ENCODE measurements at regions not wholly inside any gene's neighbourhood (a gene's known extent, or its start where the extent isn't known, plus 50 kb on each side); places are given as distances from the start of the nearest gene placed in this dataset.
"Not testable (repeated sequence)": the region's sequence is repeated elsewhere in the genome, so short reads cannot be mapped to it uniquely, and the experiment has no call there.

DNA sequence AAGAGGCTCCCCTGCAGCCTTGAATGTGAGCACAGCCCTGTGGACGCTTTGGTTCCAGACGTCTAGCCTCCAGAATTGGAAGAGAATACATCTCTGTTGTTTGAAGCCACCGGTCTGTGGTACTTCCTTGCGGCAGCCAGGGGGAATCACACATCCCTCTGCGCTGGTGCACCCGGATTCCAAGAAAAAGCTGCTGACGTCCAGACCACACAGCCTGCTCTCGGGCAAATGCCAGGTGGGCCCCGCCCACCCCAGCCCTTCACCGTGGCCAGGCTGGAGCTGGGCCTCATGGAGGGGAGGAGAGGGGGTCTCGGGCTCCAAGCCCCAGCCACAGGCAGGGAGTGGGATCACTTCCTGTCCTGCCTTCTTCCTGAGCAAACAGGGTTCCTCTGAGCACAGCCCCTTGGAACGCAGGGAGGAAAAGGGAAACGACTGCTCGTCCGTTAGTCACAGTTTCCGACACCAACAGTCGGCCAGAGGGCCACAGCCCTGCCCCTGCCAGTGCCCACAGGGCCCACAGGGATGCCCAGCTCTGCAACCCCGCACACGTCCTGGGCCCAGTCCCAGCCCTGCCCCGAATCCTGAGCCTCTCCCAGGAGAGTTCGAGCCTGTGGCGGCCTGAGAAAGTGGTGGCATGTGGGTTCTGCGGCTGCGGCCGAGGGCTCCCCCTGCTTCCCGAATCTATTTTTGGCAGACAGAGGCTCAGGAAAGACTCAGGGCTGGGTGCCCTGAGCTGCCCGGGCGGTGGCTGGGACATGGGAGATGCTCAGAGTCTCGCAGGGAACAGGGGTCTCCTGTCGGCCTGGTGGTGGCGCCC is 85.3 kb downstream of the RFLNA start:
- peak; percentile 59 to 69 for DNase-seq

DNA sequence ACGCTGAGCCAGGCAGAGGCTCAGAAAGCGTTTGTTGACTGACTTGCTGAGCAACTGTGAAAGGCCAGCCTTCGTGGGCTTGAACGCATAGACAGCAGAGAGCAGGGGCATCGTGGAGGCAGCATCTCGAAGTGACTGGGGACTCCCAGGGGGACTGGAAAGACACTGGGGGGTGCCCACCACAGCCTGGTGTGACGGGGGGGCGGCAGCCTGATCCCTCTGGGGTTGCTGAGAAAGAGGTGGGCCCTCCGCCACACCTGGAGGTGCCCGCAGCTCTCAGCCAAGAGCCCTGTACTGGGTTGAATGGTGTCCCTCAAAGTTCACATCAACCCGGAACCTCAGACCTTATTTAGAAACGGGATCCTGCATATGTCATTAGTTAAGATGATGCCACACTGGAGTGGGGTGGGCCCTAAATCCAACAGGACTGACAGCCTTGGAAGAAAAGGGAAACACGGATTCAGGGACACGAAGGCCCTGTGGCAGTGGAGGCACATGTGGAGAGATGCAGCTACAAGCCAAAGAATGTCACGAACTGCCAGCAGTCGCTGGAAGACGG is 84.6 kb downstream of the RFLNA start:
- peak in 1 of 2 donors; percentile 7 for DNase-seq

DNA sequence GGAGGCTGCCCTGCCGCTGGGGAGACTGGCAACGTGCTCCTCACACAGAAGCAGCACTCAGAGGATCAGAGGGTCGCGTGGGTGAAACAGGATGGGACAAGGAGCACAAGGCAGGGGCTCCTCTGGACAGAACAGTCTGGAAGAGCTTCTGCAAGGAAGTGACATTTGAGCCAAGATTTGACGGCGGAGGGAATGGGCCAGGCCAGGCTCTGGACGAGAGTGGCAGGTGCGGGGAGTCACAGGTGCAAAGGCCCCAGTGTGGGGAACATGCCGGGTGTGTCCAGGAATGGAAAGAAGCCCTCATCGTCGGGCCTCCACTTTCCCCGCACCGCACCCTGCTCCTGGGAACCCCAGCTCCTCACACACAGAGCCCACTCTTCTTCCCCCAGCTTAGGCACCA is 84.0 kb downstream of the RFLNA start:
- no peak for DNase-seq

DNA sequence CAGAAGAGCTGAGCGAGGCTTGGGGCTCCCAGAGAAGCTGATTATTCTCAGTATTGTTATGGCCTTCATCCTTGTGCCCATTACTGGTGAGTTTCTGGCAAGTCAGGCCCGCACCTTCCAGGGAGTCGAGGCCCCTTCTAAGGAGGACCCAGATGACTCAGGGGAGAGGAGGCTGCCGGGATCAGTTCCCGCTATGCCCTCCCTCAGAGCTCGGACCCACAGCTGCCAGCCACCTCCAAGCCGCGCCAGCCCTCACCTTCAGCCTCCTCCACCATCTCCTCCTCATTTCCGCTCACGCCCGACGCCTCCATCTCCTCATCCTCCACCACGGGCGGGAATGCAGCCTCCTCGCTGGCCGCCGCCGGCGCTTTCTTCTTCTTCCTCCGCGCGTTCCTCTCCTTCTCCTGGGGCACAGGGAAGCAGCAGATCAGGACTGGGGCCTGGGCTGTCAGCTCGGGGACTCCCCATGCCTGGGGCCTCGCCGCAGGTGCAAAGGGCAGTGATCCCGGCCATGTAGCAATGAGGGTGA is 83.2 kb downstream of the RFLNA start:
- DNase-seq, result no peak

DNA sequence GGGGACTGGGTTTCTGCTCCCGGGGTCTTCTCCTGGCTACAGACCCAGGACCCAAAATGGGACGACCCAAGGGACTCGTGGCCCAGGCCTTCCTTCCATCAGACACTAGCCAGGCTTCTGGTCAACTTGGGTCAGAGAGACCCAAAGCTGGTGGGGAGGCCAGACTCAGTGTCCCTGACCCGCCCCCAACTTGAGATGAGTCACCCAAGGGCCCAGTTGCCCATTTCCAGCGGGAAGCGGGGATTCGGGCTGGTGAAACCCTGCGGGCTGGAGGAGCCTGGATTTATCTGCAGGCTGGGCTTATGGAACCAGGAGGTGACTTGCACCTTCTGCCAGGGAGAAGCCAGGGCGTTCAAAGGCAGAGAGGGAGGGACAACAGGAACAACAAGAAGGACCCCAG is 81.5 kb downstream of the RFLNA start:
- no peak for DNase-seq

DNA sequence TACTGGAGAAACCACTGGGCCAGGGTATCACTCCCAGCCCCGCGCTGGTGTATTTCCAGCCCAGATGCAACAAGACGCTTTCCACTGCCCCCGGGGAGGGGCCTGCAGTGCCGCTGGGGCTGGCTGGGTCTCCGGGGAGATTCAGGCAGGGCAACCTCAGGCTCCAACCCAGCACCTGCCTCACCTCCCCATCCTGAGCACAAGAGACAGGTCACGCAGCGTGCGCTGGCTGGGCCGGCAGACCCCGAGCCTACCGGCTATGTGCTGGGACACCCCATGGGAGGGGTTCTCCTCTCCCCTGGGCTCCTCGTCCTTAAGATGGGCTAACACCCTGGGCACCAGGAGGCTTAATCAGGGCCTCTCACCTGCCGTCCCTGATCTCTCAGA is 80.9 kb downstream of the RFLNA start:
- no peak for DNase-seq

DNA sequence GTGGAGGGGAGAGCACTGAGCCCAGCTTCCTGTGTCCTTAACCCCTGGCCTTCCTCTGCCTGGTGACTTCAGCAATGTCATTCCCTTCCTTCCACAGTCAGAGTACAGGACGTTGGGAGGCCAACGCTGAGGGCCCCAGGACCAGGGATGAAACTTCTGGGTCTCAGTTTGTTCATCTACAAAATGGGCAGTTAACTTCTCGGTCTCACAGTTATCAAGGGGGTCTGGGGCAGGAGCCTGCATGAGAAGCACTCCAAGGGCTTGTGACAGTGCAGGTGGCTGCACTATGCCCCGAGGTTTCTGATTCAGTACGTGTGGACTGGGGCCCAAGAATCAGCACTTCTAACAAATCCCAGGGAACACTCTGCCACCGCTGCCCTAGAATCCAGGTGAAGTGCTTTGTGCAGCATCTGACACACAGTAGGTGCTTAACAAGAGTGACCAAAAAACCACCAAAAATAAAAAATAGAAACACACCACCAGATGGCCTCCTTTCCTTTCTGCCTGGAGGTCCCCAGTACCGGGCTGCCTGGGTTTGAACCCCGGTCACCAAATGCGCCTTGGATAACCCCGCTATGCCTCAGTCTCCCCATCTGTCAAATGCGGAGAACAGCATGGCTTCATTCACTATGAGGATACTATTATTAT is 80.4 kb downstream of the RFLNA start:
- no peak for DNase-seq

DNA sequence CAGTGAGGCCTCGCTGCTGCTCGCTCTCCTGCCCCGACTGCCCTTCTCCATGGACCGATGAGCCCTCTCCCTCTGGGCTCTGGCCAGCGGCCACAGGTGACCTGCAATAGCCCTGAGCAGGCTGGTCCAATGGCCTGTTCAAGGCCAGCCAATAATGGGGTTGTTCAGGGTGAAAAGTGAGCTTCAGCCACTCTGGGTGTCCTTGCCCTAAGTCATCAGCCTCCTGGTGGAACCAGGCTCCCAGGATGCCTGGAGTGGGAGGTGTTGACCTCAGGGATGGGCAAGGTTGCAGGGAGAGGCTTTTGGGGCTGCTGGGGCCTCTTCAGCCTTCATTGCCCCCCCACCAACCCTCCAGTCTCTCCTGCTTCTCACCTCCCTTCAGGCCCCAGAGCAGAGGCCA is 79.7 kb downstream of the RFLNA start:
- DNase-seq, result no peak

DNA sequence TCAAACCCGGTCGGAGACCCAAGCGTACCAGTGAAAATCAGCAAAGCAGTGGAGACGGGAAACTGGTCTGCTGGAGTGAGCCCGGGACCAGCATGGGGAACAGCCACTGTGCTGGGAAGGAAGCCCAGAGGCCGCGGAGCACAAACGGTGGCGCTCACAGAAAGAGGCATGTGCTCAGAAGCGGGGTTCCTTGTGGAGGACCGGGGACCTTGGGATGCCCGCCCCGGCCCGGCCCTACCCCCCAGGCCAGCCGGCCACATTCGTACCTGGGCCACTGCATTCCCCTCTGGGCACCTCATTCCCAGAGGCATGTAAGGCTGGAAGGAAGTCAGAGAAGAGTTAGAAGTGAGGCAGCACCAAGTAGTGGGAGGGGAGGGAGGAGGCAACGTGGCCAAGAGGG is 79.3 kb downstream of the RFLNA start:
- DNase-seq, result no peak

DNA sequence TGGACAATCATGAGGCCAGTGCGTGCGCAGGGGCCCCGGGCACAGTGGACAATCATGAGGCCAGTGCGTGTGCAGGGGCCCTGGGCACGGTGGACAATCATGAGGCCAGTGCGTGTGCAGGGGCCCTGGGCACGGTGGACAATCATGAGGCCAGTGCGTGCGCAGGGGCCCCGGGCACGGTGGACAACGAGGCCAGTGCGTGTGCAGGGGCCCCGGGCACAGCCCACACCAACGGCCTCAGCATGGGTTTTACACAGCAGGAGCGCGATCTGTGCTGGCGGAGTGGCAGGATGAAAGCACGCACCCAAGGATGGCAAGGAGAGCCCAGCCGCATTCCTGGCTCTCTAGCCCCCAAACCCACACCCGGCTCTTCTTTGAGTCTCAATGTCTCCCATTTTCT is 78.8 kb downstream of the RFLNA start:
- not testable (repeated sequence) for DNase-seq

DNA sequence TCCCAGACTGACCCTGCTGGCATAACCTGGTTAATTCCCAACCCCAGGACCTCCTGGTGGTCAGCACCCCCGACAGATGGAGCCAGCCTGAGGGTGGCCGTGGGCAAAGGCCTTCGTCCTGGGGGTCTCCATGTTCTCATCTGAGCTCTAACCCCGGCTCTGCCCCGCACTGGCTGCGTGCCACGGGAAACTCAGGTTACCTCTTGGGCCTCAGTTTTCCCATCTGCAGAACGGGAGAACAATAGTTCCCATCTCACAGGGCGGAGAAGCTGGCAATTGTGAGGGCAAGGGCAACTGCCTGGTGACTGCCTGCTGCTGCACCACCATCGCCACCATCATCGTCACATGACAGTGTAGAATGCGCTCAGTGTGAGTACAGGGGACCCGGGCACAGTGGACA is 77.9 kb downstream of the RFLNA start:
- DNase-seq, result no peak

DNA sequence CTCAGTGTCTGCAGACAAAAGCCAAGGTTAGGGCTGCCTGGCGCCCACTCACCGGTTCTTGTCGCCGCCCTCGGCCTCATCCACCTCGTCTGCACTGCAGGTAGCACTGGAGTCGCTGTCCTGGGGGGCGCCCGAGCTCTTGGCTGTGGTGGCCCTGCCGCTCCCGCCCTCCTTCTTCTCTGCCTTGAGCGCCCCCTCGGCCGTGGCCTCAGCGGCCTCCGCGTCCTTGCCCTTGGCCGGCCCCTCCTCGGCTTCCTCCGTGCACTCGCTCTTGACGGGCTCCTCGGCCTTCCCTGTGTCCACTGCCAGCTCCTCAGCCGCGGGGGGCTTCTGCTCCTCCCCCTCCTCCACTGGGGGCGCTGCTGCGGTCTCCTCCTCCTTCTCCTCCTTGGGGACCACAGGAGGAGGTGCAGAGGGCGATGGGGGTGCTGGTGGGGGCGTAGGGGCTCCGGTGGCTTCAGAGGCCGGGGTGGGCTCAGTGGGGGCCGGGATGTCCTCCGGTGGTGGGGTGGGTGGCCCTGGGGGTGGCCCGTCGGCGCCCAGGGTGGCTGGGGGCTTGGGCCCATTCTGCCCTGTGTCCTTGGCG is 77.2 kb downstream of the RFLNA start:
- DNase-seq, result no peak

DNA sequence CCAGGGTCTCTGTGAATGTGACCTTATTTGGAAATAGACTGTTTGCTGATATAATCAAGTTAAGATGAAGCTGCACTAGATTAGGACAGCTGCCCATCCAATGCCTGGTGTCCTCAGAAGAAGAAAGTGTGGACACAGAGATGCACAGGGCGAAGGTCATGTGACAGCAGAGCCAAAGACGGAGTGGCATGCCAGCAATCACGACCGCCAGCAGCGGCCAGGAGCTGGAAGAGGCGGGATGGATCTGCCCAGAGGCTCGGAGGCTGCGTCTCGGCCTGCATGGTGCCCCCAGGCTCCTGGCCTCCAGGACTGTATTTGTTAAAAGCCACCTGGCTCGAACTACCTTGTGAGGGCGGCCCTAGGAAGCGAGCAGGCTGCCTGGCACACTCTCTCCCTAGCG is 76.5 kb downstream of the RFLNA start:
- DNase-seq, result no peak

DNA sequence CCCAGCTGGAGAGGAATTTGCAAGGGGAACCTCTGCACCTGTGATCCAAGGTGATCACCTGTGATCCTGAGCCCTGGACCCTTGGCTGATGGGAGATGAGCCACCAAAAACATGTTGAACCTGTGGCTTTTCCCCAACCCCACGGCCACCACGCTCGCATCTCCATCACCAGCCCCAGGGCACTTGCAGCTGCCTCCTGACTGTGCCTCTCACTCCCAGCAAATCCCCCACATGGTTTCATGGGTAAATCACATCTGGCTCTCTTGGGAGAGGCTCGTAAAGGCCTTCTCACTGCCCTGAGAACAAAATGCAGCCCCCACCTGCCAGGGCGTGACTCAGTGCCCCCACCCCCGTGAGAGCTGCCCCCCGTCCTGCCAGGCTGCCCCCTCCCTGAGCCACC is 76.0 kb downstream of the RFLNA start:
- no peak for DNase-seq

DNA sequence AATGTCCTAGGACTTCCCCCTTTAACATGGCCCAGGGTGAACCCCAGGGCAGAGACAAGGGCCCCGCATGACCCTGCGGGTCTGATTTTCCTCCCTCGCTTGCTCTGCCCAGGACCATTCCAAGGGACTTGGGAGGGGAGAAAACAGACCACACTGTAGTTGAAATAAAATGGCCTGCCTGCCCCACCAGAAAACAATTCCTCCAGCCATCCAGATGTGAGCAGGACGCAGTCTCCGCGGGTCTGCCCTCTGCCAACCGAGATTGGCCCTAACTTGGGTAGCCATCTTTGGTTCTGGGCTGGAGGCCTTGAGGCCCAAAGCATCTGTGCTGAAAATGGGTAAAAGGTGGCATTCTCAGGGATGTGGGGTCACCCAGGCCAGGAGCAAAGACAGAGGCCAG is 75.5 kb downstream of the RFLNA start:
- no peak for DNase-seq

DNA sequence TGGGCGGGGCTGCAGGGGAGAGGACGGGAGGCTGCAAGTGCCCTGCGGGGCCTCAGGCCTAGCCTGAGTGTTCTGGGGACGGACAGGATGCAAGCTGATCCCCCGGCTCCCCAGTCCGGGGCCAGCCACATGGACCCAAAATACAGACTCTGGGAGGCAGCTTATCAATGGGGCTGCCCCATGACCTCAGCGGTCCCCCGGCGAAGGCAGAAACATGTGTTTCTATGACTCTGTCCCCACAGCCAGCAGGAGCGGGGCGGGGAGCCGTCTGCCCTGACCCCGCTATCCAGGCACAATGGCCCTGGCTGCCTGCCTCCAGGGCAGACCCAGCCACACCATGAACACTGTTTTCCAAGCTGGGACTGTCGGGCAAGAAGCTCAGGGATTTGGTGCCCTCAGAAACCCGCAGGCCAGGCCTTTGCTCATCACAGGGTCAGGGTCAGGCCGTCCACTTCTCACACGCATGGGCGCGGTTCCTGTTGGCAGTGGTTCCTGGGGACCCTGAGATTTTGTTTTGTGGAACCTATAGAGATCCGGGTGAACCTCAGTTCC is 75.0 kb downstream of the RFLNA start:
- DNase-seq, result no peak

DNA sequence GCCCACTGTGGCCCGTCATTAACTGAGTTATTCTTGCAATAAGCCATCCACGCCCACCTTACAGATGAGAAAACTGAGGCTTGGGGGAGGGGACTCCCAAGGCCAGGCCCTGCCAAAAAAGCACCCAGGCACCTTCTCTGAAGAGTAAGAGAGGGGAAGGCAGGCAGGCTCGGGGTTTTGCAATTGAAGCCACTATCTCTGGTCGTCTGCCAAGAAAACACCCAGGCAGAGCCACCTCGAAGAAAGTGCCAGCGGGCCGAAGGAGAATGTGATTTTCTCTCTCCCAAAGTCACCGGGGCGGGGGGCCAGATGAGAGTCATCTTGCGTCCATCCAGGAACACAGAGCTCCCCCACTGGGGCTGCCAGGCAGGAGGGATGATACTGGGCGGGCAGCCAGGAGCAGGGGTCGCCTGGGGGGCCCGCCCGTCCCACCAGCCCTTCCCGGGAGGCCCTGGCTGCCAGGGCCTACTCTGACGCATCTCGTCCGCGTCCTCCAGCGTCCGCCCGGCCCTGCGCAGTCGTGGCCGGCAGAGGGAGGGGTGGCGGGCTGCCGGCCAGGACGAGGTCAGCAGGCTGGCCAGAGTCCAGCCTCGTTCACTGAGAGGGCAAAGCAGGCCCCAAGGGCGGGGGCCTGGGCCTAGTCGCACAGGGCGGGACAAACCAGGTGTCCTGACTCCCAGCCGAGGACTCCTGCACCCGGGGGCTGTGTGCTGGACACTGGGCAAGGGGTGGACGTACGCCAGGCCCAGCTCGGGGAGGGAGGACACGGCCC is 74.3 kb downstream of the RFLNA start:
- no peak for DNase-seq

DNA sequence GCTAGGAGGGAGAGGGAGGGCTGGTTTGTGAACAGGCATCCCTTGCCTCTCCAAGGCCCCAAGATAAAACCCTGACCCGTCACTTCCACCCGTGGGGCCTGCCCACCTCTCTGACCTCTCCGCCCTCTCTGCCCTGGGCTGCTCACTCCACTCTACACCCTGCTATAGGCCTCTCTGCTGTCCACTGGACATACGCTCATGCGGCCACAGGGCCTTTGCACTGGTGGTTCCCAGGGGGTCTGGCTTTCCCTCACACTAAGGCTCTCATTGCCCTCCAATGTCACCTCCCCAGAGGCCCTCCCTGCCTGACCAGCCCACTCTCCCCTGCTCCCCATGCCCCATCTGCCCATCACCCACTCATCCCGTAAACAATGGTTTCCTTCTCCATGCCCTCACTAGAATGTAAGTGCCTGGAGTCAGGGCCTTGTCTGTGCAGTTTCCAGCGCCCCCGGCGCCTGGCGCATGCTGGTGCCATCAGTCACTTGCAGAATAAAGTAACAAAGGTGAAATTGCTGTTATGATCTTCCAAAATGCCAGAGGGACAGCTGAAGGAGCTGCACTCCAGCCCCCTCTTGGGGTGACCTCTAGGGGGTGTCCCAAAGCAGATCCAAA is 73.6 kb downstream of the RFLNA start:
- DNase-seq, result no peak

DNA sequence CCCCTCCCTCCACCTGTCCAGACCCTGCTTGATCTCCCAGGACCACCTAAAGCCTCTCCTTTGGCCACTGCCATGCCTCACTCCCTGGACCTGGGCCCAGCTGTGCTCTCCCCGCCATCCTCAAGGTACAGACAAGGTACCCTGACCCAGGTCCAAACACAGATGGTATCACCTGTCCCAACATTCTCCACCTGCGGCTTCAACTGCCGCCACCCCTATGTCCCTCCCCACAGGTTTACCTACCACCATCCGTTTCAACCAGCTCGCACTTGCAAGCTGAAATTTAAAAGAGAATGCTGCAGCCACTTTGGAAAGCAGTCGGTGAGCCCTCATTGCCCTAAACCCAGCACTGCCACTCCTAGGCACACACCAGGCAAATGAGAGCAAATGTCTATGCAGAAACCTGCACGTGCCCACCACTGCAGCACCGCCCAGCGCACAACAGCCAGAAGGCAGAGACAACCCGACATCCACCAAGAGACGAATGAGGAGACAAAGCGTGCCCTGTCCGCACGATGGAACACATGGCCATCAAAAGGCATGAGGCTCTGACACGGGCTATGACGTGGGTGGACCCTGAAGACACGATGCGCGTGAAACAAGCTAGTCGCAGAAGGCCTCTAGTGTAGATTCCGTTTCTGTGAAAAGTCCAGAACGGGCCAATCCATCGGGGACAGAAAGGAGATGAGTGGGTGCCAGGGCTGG is 71.0 kb downstream of the RFLNA start:
- no peak for DNase-seq
